ENCODE measurements at regions not wholly inside any gene's neighbourhood (a gene's known extent, or its start where the extent isn't known, plus 50 kb on each side); places are given as distances from the start of the nearest gene placed in this dataset.

DNA sequence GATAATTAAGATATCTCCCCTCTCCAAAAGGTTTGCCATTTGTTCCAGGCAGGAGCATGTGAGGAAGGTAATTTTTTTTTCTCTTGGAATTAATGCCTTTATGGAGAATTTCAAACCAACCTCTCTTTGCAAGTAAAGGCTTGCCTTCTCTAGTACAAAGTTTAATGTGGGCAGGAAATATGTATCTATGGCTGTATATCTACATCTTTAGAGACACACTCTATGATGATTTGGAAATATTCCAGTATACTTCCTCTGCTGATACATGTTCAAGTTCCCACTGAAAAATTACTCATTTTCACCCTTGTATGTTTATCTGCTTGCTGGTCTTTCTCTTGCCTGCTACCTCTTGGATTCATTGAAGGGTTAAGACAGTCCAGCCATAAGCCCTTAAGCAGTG lies 83.5 kb upstream of the SEMA6A start:
- H3K9me3 ChIP-seq: no peaks in the 10 kb centered on the region
- DNase-seq: no peak
- H3K27me3 ChIP-seq: no peaks in the 10 kb centered on the region
- no peaks in the 10 kb centered on the region for H3K4me1 ChIP-seq
- TF ChIP-seq CTCF (IDR thresholded peaks at IDR 0.05) (no peak), POLR2A (IDR thresholded peaks at IDR 0.05) (no peak)
- no peak overlapping the region for H3K27ac ChIP-seq
- no peak overlapping the region for H3K4me3 ChIP-seq
- H3K36me3 ChIP-seq: no peaks in the 10 kb centered on the region

DNA sequence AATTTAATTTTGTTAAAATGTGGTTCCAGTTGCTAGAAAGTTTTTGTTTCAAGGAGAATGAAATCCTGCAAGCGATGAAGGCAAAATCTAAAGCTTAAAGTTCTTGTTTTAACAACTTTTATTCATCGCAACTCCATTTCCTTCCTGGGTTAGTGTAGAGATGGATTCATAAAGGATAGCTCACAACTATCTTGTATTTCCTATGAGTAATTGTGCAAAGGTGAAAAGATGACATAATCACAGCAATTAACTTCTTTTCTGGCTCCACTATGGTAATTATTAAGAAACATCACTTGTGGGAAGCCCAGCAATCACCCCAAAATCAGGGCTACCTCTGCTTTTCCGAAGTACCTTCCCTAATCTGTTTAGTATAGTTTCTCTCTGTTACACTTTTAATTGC lies 80.8 kb upstream of the SEMA6A start:
- TF ChIP-seq POLR2A (IDR thresholded peaks at IDR 0.05) (no peak), CTCF (IDR thresholded peaks at IDR 0.05) (no peak)
- no peak for DNase-seq
- no peak overlapping the region for H3K27ac ChIP-seq
- H3K4me1 ChIP-seq: no peaks in the 10 kb centered on the region
- no peaks in the 10 kb centered on the region for H3K36me3 ChIP-seq
- H3K4me3 ChIP-seq: no peak overlapping the region
- H3K9me3 ChIP-seq: no peaks in the 10 kb centered on the region
- H3K27me3 ChIP-seq: no peaks in the 10 kb centered on the region

DNA sequence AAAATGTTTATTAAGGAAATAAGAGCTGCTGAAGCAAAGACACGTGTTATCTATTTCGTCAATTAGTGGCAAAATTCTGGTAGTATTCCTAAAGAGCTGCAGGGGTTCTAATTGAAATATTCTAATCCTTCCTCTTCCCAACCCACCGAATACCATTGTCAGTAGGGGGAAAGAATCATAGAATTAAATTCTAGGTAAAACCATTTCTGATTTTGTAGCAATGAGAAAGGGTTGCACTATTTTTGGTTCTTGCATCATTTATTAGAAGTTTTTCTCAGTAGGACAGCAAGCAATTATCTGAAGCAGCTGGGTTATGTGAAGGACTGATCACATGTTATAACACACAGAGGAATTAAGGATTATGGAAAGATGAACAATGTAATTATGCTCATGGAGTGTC lies 80.3 kb upstream of the SEMA6A start:
- no peak for TF ChIP-seq CTCF (IDR thresholded peaks at IDR 0.05)
- TF ChIP-seq POLR2A (IDR thresholded peaks at IDR 0.05): no peak
- H3K4me1 ChIP-seq: no peaks in the 10 kb centered on the region

GRCh38 chr5:116652903-116653302 lies 78.3 kb upstream of the SEMA6A start:
- DNase-seq: no peak
- Histone ChIP-seq H3K9me3 (no peaks in the 10 kb centered on the region), H3K4me3 (no peak overlapping the region), H3K36me3 (no peaks in the 10 kb centered on the region), H3K4me1 (no peaks in the 10 kb centered on the region), H3K27ac (no peak overlapping the region), H3K27me3 (no peaks in the 10 kb centered on the region)
- TF ChIP-seq CTCF (IDR thresholded peaks at IDR 0.05) (no peak), POLR2A (IDR thresholded peaks at IDR 0.05) (no peak)

More for the DNA sequence above, 80.3 kb upstream of the SEMA6A start:
- Histone ChIP-seq H3K27me3 (no peaks in the 10 kb centered on the region), H3K9me3 (no peaks in the 10 kb centered on the region), H3K36me3 (no peaks in the 10 kb centered on the region), H3K27ac (no peak overlapping the region), H3K4me3 (no peak overlapping the region)
- no peak for DNase-seq

GRCh38 chr5:116652196-116652729 lies 77.6 kb upstream of the SEMA6A start:
- no peak for TF ChIP-seq POLR2A (IDR thresholded peaks at IDR 0.05)
- TF ChIP-seq CTCF (IDR thresholded peaks at IDR 0.05): no peak
- Histone ChIP-seq H3K27me3 (no peaks in the 10 kb centered on the region), H3K9me3 (no peaks in the 10 kb centered on the region), H3K27ac (no peak overlapping the region), H3K4me1 (no peaks in the 10 kb centered on the region), H3K36me3 (no peaks in the 10 kb centered on the region), H3K4me3 (no peak overlapping the region)
- no peak for DNase-seq

DNA sequence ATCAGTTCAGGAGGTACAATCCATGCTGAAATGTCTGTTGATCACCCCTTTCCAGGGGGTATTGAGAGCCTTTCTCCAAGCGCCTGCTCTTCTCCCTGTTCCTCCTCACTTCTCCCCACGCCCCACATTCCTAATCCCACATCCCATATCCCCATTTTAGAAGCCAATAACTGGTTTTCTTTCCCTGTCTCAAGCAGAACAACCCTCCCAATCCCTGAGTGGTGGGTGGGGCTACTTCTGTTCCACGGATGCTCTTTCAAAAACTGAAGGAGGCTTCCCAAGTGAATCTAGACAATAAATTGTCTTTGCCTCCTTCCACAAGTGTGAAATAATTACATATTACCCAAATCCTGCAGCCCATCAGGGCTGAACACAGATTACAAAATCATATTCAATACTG lies 77.0 kb upstream of the SEMA6A start:
- Histone ChIP-seq H3K27ac (no peak overlapping the region), H3K4me1 (no peaks in the 10 kb centered on the region), H3K9me3 (no peaks in the 10 kb centered on the region), H3K4me3 (no peak overlapping the region), H3K36me3 (no peaks in the 10 kb centered on the region), H3K27me3 (no peaks in the 10 kb centered on the region)
- TF ChIP-seq POLR2A (IDR thresholded peaks at IDR 0.05): no peak
- no peak for DNase-seq

All from Peyer's patch (tissue), 4 donors.